ENCODE measurements at regions not wholly inside any gene's neighbourhood (a gene's known extent, or its start where the extent isn't known, plus 50 kb on each side); places are given as distances from the start of the nearest gene placed in this dataset.

- no peaks in the 10 kb centered on the region for H3K79me2 ChIP-seq (ENCODE audit: low read length)
- H2AFZ ChIP-seq (ENCODE audit: low read depth, low read length), result no peak overlapping the region
- no peaks in the 10 kb centered on the region for H4K20me1 ChIP-seq (ENCODE audit: insufficient read depth, low read length)
- H3K27ac ChIP-seq (ENCODE audit: low read length), result no peak overlapping the region
- no peak for TF ChIP-seq CTCF (IDR thresholded peaks at IDR 0.05; ENCODE audit: low read depth, low read length)
- no peak for TF ChIP-seq EZH2phosphoT487 (IDR thresholded peaks at IDR 0.05; ENCODE audit: low read depth)
- H3K4me2 ChIP-seq (ENCODE audit: low read length), result no peak overlapping the region
- H3K9me3 ChIP-seq (ENCODE audit: insufficient read depth, low read length), result no peaks in the 10 kb centered on the region
- no peak overlapping the region for H3K4me3 ChIP-seq (ENCODE audit: low read length)
- no peaks in the 10 kb centered on the region for H3K4me1 ChIP-seq (ENCODE audit: low read length)
- H3K9ac ChIP-seq (ENCODE audit: low read length), result no peak overlapping the region
- no peaks in the 10 kb centered on the region for H3K27me3 ChIP-seq (ENCODE audit: low read depth, low read length)
- H3K36me3 ChIP-seq (replicated peaks; ENCODE audit: low read depth, low read length), result no peaks in the 10 kb centered on the region
These were observed 137.8 kb upstream of the SLC4A4 start for GRCh38 chr4:71201057-71201456.

GRCh38 chr4:71201817-71202576 is 136.8 kb upstream of the SLC4A4 start:
- H3K79me2 ChIP-seq (ENCODE audit: low read length), result no peaks in the 10 kb centered on the region
- H3K27ac ChIP-seq (ENCODE audit: low read length), result no peak overlapping the region
- H3K9me3 ChIP-seq (ENCODE audit: insufficient read depth, low read length), result no peaks in the 10 kb centered on the region
- H3K4me2 ChIP-seq (ENCODE audit: low read length), result no peak overlapping the region
- H3K4me1 ChIP-seq (ENCODE audit: low read length), result no peaks in the 10 kb centered on the region
- no peak overlapping the region for H3K4me3 ChIP-seq (ENCODE audit: low read length)
- H3K36me3 ChIP-seq (replicated peaks; ENCODE audit: low read depth, low read length), result no peaks in the 10 kb centered on the region
- no peak overlapping the region for H2AFZ ChIP-seq (ENCODE audit: low read depth, low read length)
- H4K20me1 ChIP-seq (ENCODE audit: insufficient read depth, low read length), result no peaks in the 10 kb centered on the region
- TF ChIP-seq CTCF (IDR thresholded peaks at IDR 0.05; ENCODE audit: low read depth, low read length) (no peak), EZH2phosphoT487 (IDR thresholded peaks at IDR 0.05; ENCODE audit: low read depth) (no peak)
- H3K9ac ChIP-seq (ENCODE audit: low read length), result no peak overlapping the region
- no peaks in the 10 kb centered on the region for H3K27me3 ChIP-seq (ENCODE audit: low read depth, low read length)

GRCh38 chr4:71202705-71203104 is 136.1 kb upstream of the SLC4A4 start:
- Histone ChIP-seq H3K27ac (ENCODE audit: low read length) (no peak overlapping the region), H3K4me3 (ENCODE audit: low read length) (no peak overlapping the region), H2AFZ (ENCODE audit: low read depth, low read length) (no peak overlapping the region), H3K79me2 (ENCODE audit: low read length) (no peaks in the 10 kb centered on the region), H3K9me3 (ENCODE audit: insufficient read depth, low read length) (no peaks in the 10 kb centered on the region), H3K27me3 (ENCODE audit: low read depth, low read length) (no peaks in the 10 kb centered on the region), H3K4me1 (ENCODE audit: low read length) (no peaks in the 10 kb centered on the region), H3K9ac (ENCODE audit: low read length) (no peak overlapping the region), H4K20me1 (ENCODE audit: insufficient read depth, low read length) (no peaks in the 10 kb centered on the region), H3K4me2 (ENCODE audit: low read length) (no peak overlapping the region), H3K36me3 (replicated peaks; ENCODE audit: low read depth, low read length) (no peaks in the 10 kb centered on the region)
- TF ChIP-seq CTCF (IDR thresholded peaks at IDR 0.05; ENCODE audit: low read depth, low read length) (no peak), EZH2phosphoT487 (IDR thresholded peaks at IDR 0.05; ENCODE audit: low read depth) (no peak)

- H4K20me1 ChIP-seq (ENCODE audit: insufficient read depth, low read length), result no peaks in the 10 kb centered on the region
- no peak for TF ChIP-seq CTCF (IDR thresholded peaks at IDR 0.05; ENCODE audit: low read depth, low read length)
- no peak for TF ChIP-seq EZH2phosphoT487 (IDR thresholded peaks at IDR 0.05; ENCODE audit: low read depth)
- no peak overlapping the region for H2AFZ ChIP-seq (ENCODE audit: low read depth, low read length)
- H3K27ac ChIP-seq (ENCODE audit: low read length), result no peak overlapping the region
- no peaks in the 10 kb centered on the region for H3K36me3 ChIP-seq (replicated peaks; ENCODE audit: low read depth, low read length)
- no peak overlapping the region for H3K4me3 ChIP-seq (ENCODE audit: low read length)
- H3K27me3 ChIP-seq (ENCODE audit: low read depth, low read length), result no peaks in the 10 kb centered on the region
- no peak overlapping the region for H3K4me2 ChIP-seq (ENCODE audit: low read length)
- no peaks in the 10 kb centered on the region for H3K9me3 ChIP-seq (ENCODE audit: insufficient read depth, low read length)
- H3K4me1 ChIP-seq (ENCODE audit: low read length), result no peaks in the 10 kb centered on the region
- H3K9ac ChIP-seq (ENCODE audit: low read length), result no peak overlapping the region
- no peaks in the 10 kb centered on the region for H3K79me2 ChIP-seq (ENCODE audit: low read length)
These were observed 134.8 kb upstream of the SLC4A4 start for GRCh38 chr4:71204056-71204455.

Data from OCI-LY3 (cell line).